ENCODE measurements at regions not wholly inside any gene's neighbourhood (a gene's known extent, or its start where the extent isn't known, plus 50 kb on each side); places are given as distances from the start of the nearest gene placed in this dataset.

- no peak for DNase-seq
Measured at GRCh38 chr20:52649727-52650126, 322.4 kb upstream of the TSHZ2 start.

GRCh38 chr20:52645822-52646221, 326.3 kb upstream of the TSHZ2 start:
- no peak for DNase-seq

GRCh38 chr20:52643034-52643433, 329.1 kb upstream of the TSHZ2 start:
- DNase-seq = no peak

- no peak for DNase-seq
Measured at GRCh38 chr20:52637201-52637600, 335.0 kb upstream of the TSHZ2 start.

GRCh38 chr20:52631469-52631868, 340.7 kb upstream of the TSHZ2 start:
- no peak for DNase-seq

GRCh38 chr20:52630138-52630537, 342.0 kb upstream of the TSHZ2 start:
- DNase-seq = no peak

GRCh38 chr20:52624281-52624680, 347.9 kb upstream of the TSHZ2 start:
- no peak for DNase-seq

DNA sequence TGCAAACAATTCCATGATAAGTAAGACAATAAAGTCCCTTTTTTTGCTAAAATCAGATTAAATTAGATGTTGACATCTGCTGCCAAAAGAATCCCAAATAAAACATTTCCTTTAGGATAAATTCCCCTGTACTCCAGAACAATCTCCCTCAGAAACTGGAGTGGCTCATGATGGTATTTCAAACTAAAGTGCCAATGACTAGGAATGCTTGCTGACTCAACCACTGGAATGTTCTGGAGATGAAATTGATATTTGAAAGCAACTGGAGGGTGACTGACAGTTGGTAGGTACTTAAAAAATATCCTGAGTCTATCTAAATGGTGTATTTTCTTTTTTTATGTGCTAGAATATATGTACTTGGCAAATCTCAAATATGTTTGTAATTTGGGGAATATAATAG, 350.1 kb upstream of the TSHZ2 start:
- DNase-seq = no peak

- no peak for DNase-seq
Measured at GRCh38 chr20:52621401-52621800, 350.8 kb upstream of the TSHZ2 start.

- no peak for DNase-seq
Measured at GRCh38 chr20:52619671-52620070, 352.5 kb upstream of the TSHZ2 start.

- DNase-seq = peak in 6 of 56 donors; percentile 1 to 23 (median 4)
Measured at GRCh38 chr20:52619101-52619500, 353.1 kb upstream of the TSHZ2 start.

DNA sequence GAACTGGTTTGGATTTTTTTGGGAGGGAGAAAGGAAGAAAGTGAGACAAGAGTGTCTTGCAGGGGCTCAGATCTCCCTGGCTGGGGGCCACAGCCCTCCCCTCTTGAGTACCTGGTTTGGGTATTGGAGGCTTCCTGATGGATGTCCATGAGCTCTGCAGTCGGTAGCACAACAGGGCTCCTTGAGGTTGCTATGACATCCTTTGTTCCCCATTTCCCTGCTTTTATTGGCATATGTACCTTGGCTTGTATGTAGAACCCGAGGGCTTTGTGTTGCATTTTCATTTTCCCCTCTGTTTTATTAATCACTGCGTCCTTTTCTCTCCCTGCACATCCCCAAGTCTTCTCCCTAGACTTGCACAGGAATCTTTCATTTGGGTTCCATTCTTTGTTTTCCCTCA, 355.5 kb upstream of the TSHZ2 start:
- no peak for DNase-seq

DNA sequence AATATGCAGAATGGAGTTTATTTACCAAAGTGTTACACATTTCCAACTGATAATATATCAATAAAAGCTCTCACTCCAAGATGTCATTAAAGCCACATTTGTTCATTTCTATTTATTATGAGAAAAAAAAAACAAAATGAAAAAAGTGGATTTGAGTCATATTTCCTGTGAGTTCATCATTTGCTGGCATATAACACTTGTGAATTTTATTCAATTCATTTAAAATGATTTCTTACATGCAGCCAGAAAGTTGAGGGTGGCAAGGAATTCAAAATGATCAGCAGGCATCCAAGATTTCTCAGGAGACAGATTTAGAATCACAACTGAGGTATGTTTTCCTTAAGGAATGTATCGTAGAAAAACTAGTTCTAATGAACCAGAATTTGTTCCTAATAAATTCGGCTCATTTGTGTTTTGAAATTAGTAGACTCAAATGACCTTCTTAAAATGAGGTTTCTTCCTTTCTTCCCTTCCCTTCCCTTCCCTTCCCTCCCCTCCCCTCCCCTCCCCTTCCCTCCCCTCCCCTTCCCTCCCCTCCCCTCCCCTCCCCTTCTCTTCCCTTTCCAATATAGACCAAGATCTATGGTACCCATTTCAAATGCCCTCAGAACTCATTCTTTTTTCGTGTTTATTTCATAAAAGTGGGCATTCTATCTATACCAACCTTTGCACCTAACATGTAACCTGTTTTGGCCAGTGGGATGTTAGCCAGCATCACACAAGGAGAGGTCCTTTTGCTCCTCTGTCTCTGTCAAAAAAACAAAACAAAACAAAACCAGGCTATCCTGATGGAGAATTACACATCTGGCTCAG, 357.9 kb upstream of the TSHZ2 start:
- no peak for DNase-seq

GRCh38 chr20:52612046-52612632, 360.0 kb upstream of the TSHZ2 start:
- DNase-seq = no peak

DNA sequence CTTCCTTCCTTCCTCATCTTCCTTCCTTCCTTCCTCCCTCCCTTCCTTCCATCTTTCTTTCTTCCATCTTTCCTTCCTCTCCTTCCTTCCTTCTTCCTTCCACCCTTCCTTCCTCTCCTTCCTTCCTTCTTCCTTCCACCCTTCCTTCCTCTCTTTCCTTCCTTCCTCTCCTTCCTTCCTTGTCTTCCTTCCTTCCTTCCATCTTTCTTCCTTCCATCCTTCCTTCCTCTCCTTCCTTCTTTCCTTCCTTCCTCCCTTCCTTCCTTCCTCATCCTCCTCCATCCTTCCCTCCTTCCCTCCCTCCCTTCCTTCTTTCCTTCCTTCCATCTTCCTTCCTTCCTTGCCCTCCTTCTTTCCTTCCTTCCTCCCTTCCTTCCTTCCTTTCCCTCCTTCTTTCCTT, 361.4 kb upstream of the TSHZ2 start:
- no peak for DNase-seq

DNA sequence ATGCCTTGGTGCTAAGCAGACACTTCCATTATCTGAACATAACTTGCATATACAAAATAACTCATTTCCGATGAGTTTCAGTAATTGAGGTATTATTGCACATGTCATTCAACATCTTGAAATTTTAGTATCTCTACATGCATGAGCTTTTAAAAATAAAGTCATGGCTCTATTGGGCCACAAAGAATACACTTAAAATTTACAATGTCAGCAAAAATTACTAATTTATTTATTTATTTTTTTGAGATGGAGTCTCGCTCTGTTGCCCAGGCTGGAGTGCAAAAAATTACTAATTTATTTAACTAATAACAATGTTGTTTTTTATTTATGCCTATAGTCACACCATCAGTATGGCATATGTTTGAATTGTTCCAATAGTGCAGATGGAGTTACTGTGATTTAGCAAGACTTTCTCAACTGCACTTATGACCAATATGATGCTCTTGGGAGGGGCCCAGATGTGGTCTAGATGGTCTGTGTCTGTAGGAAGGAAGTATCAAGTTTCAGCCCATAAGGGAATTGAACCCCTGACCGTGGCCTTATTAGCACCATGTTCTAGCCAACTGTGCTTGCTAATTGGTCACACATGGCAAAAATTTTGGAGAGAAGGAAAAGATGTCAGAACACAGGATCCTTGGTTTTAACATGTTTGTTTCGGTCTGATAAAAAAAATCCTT, 370.7 kb upstream of the TSHZ2 start:
- DNase-seq = no peak

DNA sequence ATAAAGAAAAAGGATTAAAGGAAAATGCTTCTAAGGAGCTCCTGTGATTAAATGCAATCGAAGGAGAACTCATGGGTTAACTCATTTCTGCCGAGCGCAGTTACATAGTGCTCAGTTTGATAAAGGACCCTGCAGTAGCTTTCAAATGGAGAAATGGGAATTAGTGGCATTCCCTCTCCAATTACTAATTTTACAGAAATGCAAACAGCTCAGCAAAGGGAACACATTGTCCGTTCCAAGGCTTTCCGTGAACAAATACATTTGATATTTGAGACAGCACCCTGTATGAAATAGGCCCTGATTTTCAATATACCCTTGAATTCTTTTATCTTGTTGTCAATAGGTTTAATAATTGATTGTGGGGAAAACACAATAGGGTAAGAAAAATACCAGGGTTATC, 375.9 kb upstream of the TSHZ2 start:
- no peak for DNase-seq

DNA sequence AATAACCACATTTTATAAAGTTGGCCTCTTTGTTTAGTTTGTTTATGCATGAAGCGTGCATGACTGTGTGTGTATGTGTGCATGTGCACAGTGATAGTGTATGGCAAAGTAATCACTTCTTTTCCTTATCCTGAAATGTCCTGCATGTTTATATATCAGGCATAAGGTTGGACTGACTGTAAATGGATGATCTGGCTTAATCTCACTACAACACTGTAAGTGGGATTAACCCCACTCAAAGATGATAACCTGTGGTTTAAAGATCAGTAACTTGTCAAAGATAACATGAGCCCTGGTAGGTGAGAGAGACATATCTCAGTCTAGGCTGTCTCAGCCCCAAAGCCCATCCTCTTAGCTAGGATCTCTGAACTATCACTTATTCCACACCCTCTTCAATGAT, 376.6 kb upstream of the TSHZ2 start:
- DNase-seq = no peak

DNA sequence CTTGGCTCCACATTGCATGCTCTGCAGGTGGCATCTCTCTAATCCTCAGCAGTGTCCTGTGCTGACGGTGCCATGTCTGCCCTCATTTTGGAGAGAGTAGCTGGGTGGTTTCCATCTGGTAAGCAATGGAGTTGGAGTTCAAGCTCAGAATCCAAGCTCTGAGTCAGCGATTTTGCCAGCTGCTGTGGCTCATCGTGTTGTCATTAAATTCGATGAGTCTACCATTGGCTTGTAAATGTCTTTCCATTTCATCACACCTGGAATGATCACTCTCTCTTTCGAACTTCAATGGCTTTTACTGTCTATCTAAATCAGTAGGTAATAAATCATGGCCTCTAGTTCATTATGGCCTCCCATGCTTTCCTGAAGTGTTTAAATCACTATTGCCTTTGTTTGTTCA, 378.5 kb upstream of the TSHZ2 start:
- DNase-seq = no peak

DNA sequence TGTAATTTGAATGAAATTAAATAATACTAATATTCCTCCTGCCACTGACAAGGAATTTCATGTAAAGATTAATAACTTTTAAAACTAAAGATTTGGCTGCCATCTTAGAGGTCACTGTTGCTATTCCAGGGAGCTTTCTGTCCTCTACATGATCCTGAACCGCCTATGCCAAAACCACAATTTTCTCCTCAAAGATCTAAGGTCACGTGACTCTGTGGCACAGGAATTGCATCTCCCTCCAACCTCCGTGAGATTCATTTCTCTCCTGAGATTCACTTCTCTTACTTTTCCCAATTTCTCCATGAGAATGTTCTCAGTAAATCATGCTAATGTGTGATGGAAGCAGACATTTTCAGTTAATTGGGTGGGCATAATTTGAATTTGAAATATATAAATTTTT, 379.6 kb upstream of the TSHZ2 start:
- DNase-seq = no peak

DNA sequence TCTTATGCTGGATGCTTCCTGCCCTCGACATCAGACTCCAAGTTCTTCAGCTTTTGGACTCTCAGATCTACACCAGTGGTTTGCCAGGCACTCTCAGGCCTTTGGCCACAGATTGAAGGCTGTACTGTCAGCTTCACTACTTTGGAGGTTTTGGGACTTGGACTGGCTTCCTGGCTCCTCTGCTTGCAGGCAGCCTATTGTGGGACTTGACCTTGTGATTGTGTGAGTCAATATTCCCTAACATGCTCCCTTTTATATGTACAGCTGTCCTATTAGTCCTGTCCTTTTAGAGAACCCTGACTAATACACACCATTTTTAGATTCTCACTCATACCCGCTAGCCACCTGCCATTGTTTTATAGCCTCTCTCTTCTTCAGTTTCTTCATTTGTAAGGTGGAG, 382.1 kb upstream of the TSHZ2 start:
- no peak for DNase-seq

DNA sequence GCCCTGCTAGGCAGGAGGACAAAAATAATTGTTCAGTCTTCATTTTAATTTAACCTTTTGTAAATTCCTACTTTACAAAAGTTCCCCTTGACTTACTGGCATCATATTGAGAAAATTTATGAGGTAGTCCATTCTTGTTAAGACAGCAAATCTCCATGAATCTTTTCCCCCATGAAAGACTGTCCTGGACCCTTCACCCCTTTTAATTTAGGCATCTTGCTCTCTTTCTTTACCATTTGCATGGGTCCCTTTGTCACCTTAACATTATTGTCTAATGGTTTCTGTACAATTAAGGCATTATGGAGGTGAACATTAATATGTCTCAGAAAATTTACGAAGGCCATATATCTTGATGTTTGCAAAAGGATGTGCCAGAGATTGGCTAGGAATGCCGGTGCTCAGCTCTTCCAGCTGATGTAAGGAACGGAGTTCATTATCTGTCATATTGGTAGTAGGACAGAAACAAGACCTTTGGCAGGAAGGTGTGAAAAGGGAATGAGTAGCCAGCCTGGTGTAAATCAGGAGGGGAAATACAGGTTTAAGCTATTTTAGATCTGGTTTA, 382.8 kb upstream of the TSHZ2 start:
- DNase-seq = no peak
